SK-N-SH (cell line): ENCODE measurements at regions not wholly inside any gene's neighbourhood (a gene's known extent, or its start where the extent isn't known, plus 50 kb on each side); places are given as distances from the start of the nearest gene placed in this dataset.

Experiments
- CTCF ChIA-PET: fragments of 300-600, 350-600 bp; formaldehyde crosslinking; extraction: SDS; loops from one replicate; lab custom pipeline; 2021; lab: Yijun Ruan, JAX
- POLR2A ChIA-PET: fragments of 350-600 bp; sonication (Branson Sonifier 250); formaldehyde crosslinking; extraction: SDS; loops from one replicate; lab custom pipeline; 2020; ENCODE audit warnings: antibody characterized with exemption, inconsistent platforms; lab: Yijun Ruan, JAX
- DNase-seq: peaks from one replicate; pipeline ENCODE4 v3.0.0; 2012
- H2AFZ ChIP-seq: fragments of 200-600 bp; sonication (generic); 2 replicates; pipeline ENCODE4 v1.8.1; 2016; ENCODE audit warnings: antibody characterized with exemption, mild to moderate bottlenecking, low read depth
- H3F3A ChIP-seq: fragments of 200-600 bp; sonication (generic); replicated peaks from 2 replicates; pipeline ENCODE3; 2016; ENCODE audit warnings: antibody characterized with exemption, mild to moderate bottlenecking; ENCODE audit not compliant: insufficient read depth
- H3K27ac ChIP-seq, 2 experiments: fragments of 200-500 bp in 1 of 2; fragments of 200-600 bp in 1 of 2; sonication (Bioruptor generic) in 1 of 2; sonication (generic), shearing (Covaris generic) in 1 of 2; 2 replicates each; pipeline versions ENCODE4 v1.5.1 to v1.6.1; 2014 to 2016; ENCODE audit warnings: low read depth in 2 of 2, inconsistent platforms in 1 of 2, low read length in 1 of 2, mild to moderate bottlenecking in 1 of 2, mixed read lengths in 1 of 2
- H3K27me3 ChIP-seq: fragments of 200-600 bp; sonication (generic), shearing (Covaris generic); 2 replicates; pipeline ENCODE4 v1.6.1; 2016; ENCODE audit warnings: mixed run types; ENCODE audit not compliant: insufficient read depth
- H3K36me3 ChIP-seq, 2 experiments: fragments of 200-500 bp in 1 of 2; fragments of 200-600 bp in 1 of 2; sonication (Bioruptor generic) in 1 of 2; sonication (generic) in 1 of 2; replicated peaks in 1 of 2; 2 replicates each; pipeline versions ENCODE3 to v1.5.1; 2014 to 2016; ENCODE audit warnings: low read length in 1 of 2, mild to moderate bottlenecking in 1 of 2; ENCODE audit not compliant: insufficient read depth in 2 of 2, control insufficient read depth in 1 of 2
- H3K4me1 ChIP-seq, 2 experiments: fragments of 200-500 bp in 1 of 2; fragments of 200-600 bp in 1 of 2; sonication (Bioruptor generic) in 1 of 2; sonication (generic), shearing (Covaris generic) in 1 of 2; 2 replicates each; pipeline versions ENCODE4 v1.5.1 to v1.6.1; 2014 to 2016; ENCODE audit warnings: low read depth in 1 of 2, low read length in 1 of 2, mixed run types in 1 of 2; ENCODE audit not compliant: insufficient read depth in 2 of 2, control insufficient read depth in 1 of 2
- H3K4me2 ChIP-seq: fragments of 200-600 bp; sonication (generic), shearing (Covaris generic); 2 replicates; pipeline ENCODE4 v1.6.1; 2017; ENCODE audit warnings: mixed run types
- H3K4me3 ChIP-seq, 2 experiments: fragments of 200-500 bp in 1 of 2; fragments of 200-600 bp in 1 of 2; sonication (Bioruptor generic) in 1 of 2; sonication (generic), shearing (Covaris generic) in 1 of 2; 2 replicates each; pipeline versions ENCODE4 v1.5.1 to v1.8.1; 2014 to 2016; ENCODE audit warnings: low read depth in 2 of 2, inconsistent platforms in 1 of 2, low read length in 1 of 2, mild to moderate bottlenecking in 1 of 2, mixed read lengths in 1 of 2, moderate library complexity in 1 of 2
- H3K79me2 ChIP-seq: fragments of 200-600 bp; sonication (generic); 2 replicates; pipeline ENCODE4 v1.8.1; 2017; ENCODE audit warnings: mild to moderate bottlenecking; ENCODE audit not compliant: insufficient read depth
- H3K9ac ChIP-seq: fragments of 200-600 bp; sonication (generic); 2 replicates; pipeline ENCODE4 v1.6.1; 2017; ENCODE audit warnings: mixed run types
- H3K9me2 ChIP-seq: fragments of 200-600 bp; sonication (generic); 2 replicates; pipeline ENCODE4 v1.6.1; 2017; ENCODE audit warnings: mixed run types
- H3K9me3 ChIP-seq: fragments of 200-600 bp; sonication (generic); 2 replicates; pipeline ENCODE4 v1.6.1; 2017; ENCODE audit warnings: mixed run types, mild to moderate bottlenecking, moderate library complexity
- H4K20me1 ChIP-seq: fragments of 200-600 bp; sonication (generic); 2 replicates; pipeline ENCODE4 v1.6.1; 2017; ENCODE audit warnings: mild to moderate bottlenecking, mixed run types; ENCODE audit not compliant: insufficient read depth
- CTCF ChIP-seq: fragments of 200-600 bp; sonication (generic); IDR thresholded peaks from 2 replicates; pipeline ENCODE4 v1.6.1; 2017; ENCODE audit warnings: antibody characterized with exemption, mild to moderate bottlenecking, moderate library complexity
- ELF1 ChIP-seq: IDR thresholded peaks from 2 replicates; pipeline ENCODE4 v1.4.0; 2012
- EP300 ChIP-seq, 2 experiments: IDR thresholded peaks; 2 replicates each; pipeline versions ENCODE4 v1.4.0 to v1.6.1; 2012; ENCODE audit warnings: borderline replicate concordance in 1 of 2, low read depth in 1 of 2, low read length in 1 of 2
- FOSL2 ChIP-seq: IDR thresholded peaks from 2 replicates; pipeline ENCODE4 v1.4.0; 2012; ENCODE audit warnings: low read depth, mild to moderate bottlenecking, moderate library complexity, borderline replicate concordance
- FOXJ3 ChIP-seq: sonication (generic); formaldehyde crosslinking; IDR thresholded peaks from 2 replicates; pipeline ENCODE4 v1.5.1; 2020; ENCODE audit warnings: mild to moderate bottlenecking, missing genetic modification reagents
- GABPA ChIP-seq: IDR thresholded peaks from 2 replicates; pipeline ENCODE4 v1.4.0; 2012; ENCODE audit warnings: low read depth, mild to moderate bottlenecking
- GATA2 ChIP-seq: sonication (generic); formaldehyde crosslinking; IDR thresholded peaks from 2 replicates; pipeline ENCODE4 v1.5.0; 2020; ENCODE audit warnings: mild to moderate bottlenecking, missing genetic modification reagents
- JUND ChIP-seq: IDR thresholded peaks from 2 replicates; pipeline ENCODE4 v1.4.0; 2012
- MXI1 ChIP-seq: IDR thresholded peaks from 2 replicates; pipeline ENCODE4 v1.6.1; 2012; ENCODE audit warnings: mild to moderate bottlenecking, low read depth, low read length, improper control_type of control experiment
- NRF1 ChIP-seq: IDR thresholded peaks from 2 replicates; pipeline ENCODE4 v1.6.1; 2012; ENCODE audit warnings: low read depth, mild to moderate bottlenecking, low read length
- RAD21 ChIP-seq: IDR thresholded peaks from 2 replicates; pipeline ENCODE4 v1.6.1; 2012; ENCODE audit warnings: mild to moderate bottlenecking, low read length
- RCOR1 ChIP-seq: fragments of 150-350 bp; IDR thresholded peaks from 2 replicates; pipeline ENCODE4 v1.6.1; 2017; ENCODE audit warnings: antibody characterized with exemption, low read length
- RFX5 ChIP-seq: IDR thresholded peaks from 2 replicates; pipeline ENCODE4 v1.6.1; 2012; ENCODE audit warnings: mild to moderate bottlenecking, improper control_type of control experiment, low read length
- RXRA ChIP-seq: IDR thresholded peaks from 2 replicates; pipeline ENCODE4 v1.4.0; 2012; ENCODE audit warnings: low read depth, mild to moderate bottlenecking, borderline replicate concordance
- SIN3A ChIP-seq: IDR thresholded peaks from 2 replicates; pipeline ENCODE4 v1.6.1; 2012; ENCODE audit warnings: low read depth, mild to moderate bottlenecking, low read length, moderate library complexity, borderline replicate concordance
- TAF1 ChIP-seq: IDR thresholded peaks from 2 replicates; pipeline ENCODE4 v1.6.1; 2012; ENCODE audit warnings: low read depth, mild to moderate bottlenecking, low read length, moderate library complexity, borderline replicate concordance
- TCF12 ChIP-seq: IDR thresholded peaks from 2 replicates; pipeline ENCODE4 v1.4.0; 2012
- TEAD4 ChIP-seq: IDR thresholded peaks from 2 replicates; pipeline ENCODE4 v1.4.0; 2012; ENCODE audit warnings: mild to moderate bottlenecking, borderline replicate concordance; ENCODE audit not compliant: insufficient read depth
- USF1 ChIP-seq: IDR thresholded peaks from 2 replicates; pipeline ENCODE4 v1.4.0; 2012; ENCODE audit warnings: low read depth, borderline replicate concordance
- ZBTB33 ChIP-seq: IDR thresholded peaks from 2 replicates; pipeline ENCODE4 v1.4.0; 2012; ENCODE audit warnings: low read depth, borderline replicate concordance
- WGBS: methylation state at CpG from one replicate; pipeline ENCODE4 v1.1.6; 2017; ENCODE audit warnings: low lambda C conversion rate; 5-methylcytosine and 5-hydroxymethylcytosine counted together

- no peaks in the 10 kb centered on the region; a peak in 1 of 4 replicates for H3K4me1 ChIP-seq
- no peak overlapping the region for H3K9ac ChIP-seq
- WGBS = 26% methylated on average over 4 of the region's 4 CpGs
- DNase-seq = no peak
- no peaks in the 10 kb centered on the region for H3K36me3 ChIP-seq
- no peak for TF ChIP-seq RAD21
- TF ChIP-seq RXRA = no peak
- TF ChIP-seq GABPA = no peak
- TF ChIP-seq GATA2 = no peak
- TF ChIP-seq ELF1 = no peak
- no peak for TF ChIP-seq JUND
- TF ChIP-seq TEAD4 = no peak
- no peak for TF ChIP-seq SIN3A
- no peak for TF ChIP-seq FOSL2
- no peak for TF ChIP-seq NRF1
- no peak for TF ChIP-seq MXI1
- no peak for TF ChIP-seq RCOR1
- TF ChIP-seq ZBTB33 = no peak
- H3K27ac ChIP-seq = no peak overlapping the region
- no peaks in the 10 kb centered on the region for H3K79me2 ChIP-seq
- CTCF ChIA-PET = interaction anchor here (0.8 kb wide), 1 partner anchor 19 kb away, joined by 3 read pairs; no protein-coding TSS in a partner anchor
- POLR2A ChIA-PET = no interaction called here
- peaks cover 14% of the 10 kb centered on the region; the same call in 1 of the 2 replicates for H3K27me3 ChIP-seq
- no peaks in the 10 kb centered on the region for H3K9me2 ChIP-seq
- H4K20me1 ChIP-seq = no peaks in the 10 kb centered on the region
- no peak overlapping the region for H3K4me2 ChIP-seq
- H2AFZ ChIP-seq = no peak overlapping the region
- H3K9me3 ChIP-seq = no peaks in the 10 kb centered on the region
- no peaks in the 10 kb centered on the region for H3F3A ChIP-seq
- no peak overlapping the region for H3K4me3 ChIP-seq
These were observed 299.6 kb upstream of the KLF4 start for GRCh38 chr9:107789001-107789700.

GRCh38 chr9:107786561-107786960 is 297.0 kb upstream of the KLF4 start:
- H3K4me1 ChIP-seq = no peaks in the 10 kb centered on the region; a peak in 1 of 4 replicates
- no peak for DNase-seq
- no peaks in the 10 kb centered on the region for H3F3A ChIP-seq
- no peak overlapping the region for H3K9ac ChIP-seq
- H3K9me2 ChIP-seq = no peaks in the 10 kb centered on the region
- H3K36me3 ChIP-seq = no peaks in the 10 kb centered on the region
- TF ChIP-seq ELF1 (no peak), EP300 (IDR thresholded peaks at IDR 0.05; ENCODE audit: borderline replicate concordance in 1 of 2, low read depth in 1 of 2, low read length in 1 of 2) (no peak), CTCF (no peak), RFX5 (no peak), TCF12 (no peak), RAD21 (no peak), TAF1 (no peak), USF1 (no peak), RXRA (no peak), JUND (no peak), FOXJ3 (CRISPR knock-in tag) (no peak)
- no peaks in the 10 kb centered on the region for H3K9me3 ChIP-seq
- peaks cover 14% of the 10 kb centered on the region; the same call in 1 of the 2 replicates for H3K27me3 ChIP-seq
- no peak overlapping the region for H3K4me2 ChIP-seq
- H4K20me1 ChIP-seq = no peaks in the 10 kb centered on the region
- H3K27ac ChIP-seq = no peak overlapping the region
- no peak overlapping the region for H3K4me3 ChIP-seq
- H2AFZ ChIP-seq = no peak overlapping the region
- no peaks in the 10 kb centered on the region for H3K79me2 ChIP-seq
- ChIA-PET POLR2A (no interaction called here), CTCF (no interaction called here)
- WGBS = 24% methylated on average over 2 of the region's 2 CpGs
